AG04449 (cell line): ENCODE measurements at regions not wholly inside any gene's neighbourhood (a gene's known extent, or its start where the extent isn't known, plus 50 kb on each side); places are given as distances from the start of the nearest gene placed in this dataset.
"Not testable (repeated sequence)": the region's sequence is repeated elsewhere in the genome, so short reads cannot be mapped to it uniquely, and the experiment has no call there.

Source experiments
- CTCF ChIA-PET: fragments of 350-600 bp; formaldehyde crosslinking; extraction: SDS; loops from one replicate; lab custom pipeline; 2021; ENCODE audit warnings: antibody characterized with exemption; lab: Yijun Ruan, JAX
- POLR2A ChIA-PET: fragments of 400-600, 350-600 bp; formaldehyde crosslinking; extraction: SDS; loops from one replicate; lab custom pipeline; 2020; ENCODE audit warnings: antibody characterized with exemption, inconsistent platforms; lab: Yijun Ruan, JAX
- DNase-seq: peaks from one replicate; pipeline ENCODE4 v3.0.0-alpha.2; 2010; ENCODE audit warnings: low read depth, low spot score
- H3K4me3 ChIP-seq: 2 replicates; pipeline ENCODE4 v1.5.1; 2011; ENCODE audit warnings: low read depth, mild to moderate bottlenecking, control low read depth, low read length
- CTCF ChIP-seq: IDR thresholded peaks from one replicate; pipeline ENCODE4 v1.5.1; 2011; ENCODE audit warnings: mild to moderate bottlenecking, moderate library complexity, low read length, control low read depth, inconsistent platforms; ENCODE audit not compliant: insufficient read depth; ENCODE audit errors: missing control alignments

- DNase-seq, result no peak
- no peak overlapping the region for H3K4me3 ChIP-seq
- ChIA-PET POLR2A (no interaction called here), CTCF (interaction anchor here (0.7 to 6.6 kb wide), 3 partner anchors 17 to 194 kb away, joined by 3 to 126 read pairs (median 10); no protein-coding TSS in a partner anchor)
- no peak for TF ChIP-seq CTCF
These were observed 121.0 kb upstream of the CXADR start for GRCh38 chr21:17391811-17392340.

- ChIA-PET CTCF (interaction anchor here (1.9 kb wide), 1 partner anchor 192 kb away, joined by 10 read pairs; no protein-coding TSS in a partner anchor), POLR2A (no interaction called here)
- DNase-seq, result no peak
- H3K4me3 ChIP-seq, result no peak overlapping the region
- no peak for TF ChIP-seq CTCF
These were observed 119.4 kb upstream of the CXADR start for GRCh38 chr21:17393413-17393812.

- CTCF ChIA-PET, result interaction anchor here (1.1 kb wide), 1 partner anchor 10 kb away, joined by 3 read pairs; no protein-coding TSS in a partner anchor
These were observed 115.9 kb upstream of the CXADR start for GRCh38 chr21:17396948-17397347.

GRCh38 chr21:17397703-17398102 is 115.1 kb upstream of the CXADR start:
- ChIA-PET CTCF (interaction anchor here (2.2 kb wide), 1 partner anchor 10 kb away, joined by 5 read pairs; no protein-coding TSS in a partner anchor), POLR2A (no interaction called here)

More at GRCh38 chr21:17396948-17397347, 115.9 kb upstream of the CXADR start:
- POLR2A ChIA-PET, result no interaction called here
- DNase-seq, result no peak
- TF ChIP-seq CTCF, result no peak
- no peak overlapping the region for H3K4me3 ChIP-seq

GRCh38 chr21:17398954-17399353 is 113.9 kb upstream of the CXADR start:
- DNase-seq, POLR2A ChIA-PET, H3K4me3 ChIP-seq: not testable (repeated sequence)
- CTCF ChIA-PET, result interaction anchor here (2.2 kb wide), 1 partner anchor 11 kb away, joined by 5 read pairs; no protein-coding TSS in a partner anchor

More at GRCh38 chr21:17397703-17398102, 115.1 kb upstream of the CXADR start:
- no peak overlapping the region for H3K4me3 ChIP-seq
- DNase-seq, result no peak
- no peak for TF ChIP-seq CTCF

GRCh38 chr21:17402937-17403336 is 109.9 kb upstream of the CXADR start:
- ChIA-PET POLR2A (no interaction called here), CTCF (no interaction called here)
- DNase-seq, result no peak
- TF ChIP-seq CTCF, result no peak
- no peak overlapping the region for H3K4me3 ChIP-seq

GRCh38 chr21:17406202-17406601 is 106.6 kb upstream of the CXADR start:
- POLR2A ChIA-PET, result no interaction called here
- H3K4me3 ChIP-seq, result no peak overlapping the region
- no peak for DNase-seq
- CTCF ChIA-PET, result no interaction called here
- no peak for TF ChIP-seq CTCF
